Heart right ventricle (tissue), 16 donors: ENCODE measurements at regions not wholly inside any gene's neighbourhood (a gene's known extent, or its start where the extent isn't known, plus 50 kb on each side); places are given as distances from the start of the nearest gene placed in this dataset.

Experiments
- ATAC-seq, 8 donors: fragments of 200-7000 bp; cut with Tn5 transposase; one replicate each; pipeline ENCODE4 v1.9.1; 2020; ENCODE audit warnings: mild to moderate bottlenecking in 8 of 8, moderate library complexity in 8 of 8, moderate number of reproducible peaks in 1 of 8
- DNase-seq, 2 donors: peaks; one replicate each; pipeline ENCODE4 v3.0.0-alpha.2; 2020
- H3K27ac ChIP-seq, 10 donors: fragments of 200-600 bp; sonication (generic) in 2 of 10; one replicate each; pipeline versions ENCODE4 v1.5.0 to v1.8.0; 2020 to 2022; ENCODE audit warnings: mild to moderate bottlenecking in 3 of 10
- H3K27me3 ChIP-seq, 7 donors: fragments of 200-600 bp; one replicate each; pipeline ENCODE4 v1.8.0; 2021 to 2022; ENCODE audit warnings: mild to moderate bottlenecking in 2 of 7
- H3K36me3 ChIP-seq, 9 donors: fragments of 200-600 bp; sonication (generic) in 1 of 9; one replicate each; pipeline versions ENCODE4 v1.5.0 to v1.8.0; 2020 to 2022; ENCODE audit warnings: mild to moderate bottlenecking in 2 of 9
- H3K4me1 ChIP-seq, 9 donors: fragments of 200-600 bp; sonication (generic) in 1 of 9; one replicate each; pipeline versions ENCODE4 v1.5.0 to v1.8.0; 2020 to 2022; ENCODE audit warnings: mild to moderate bottlenecking in 4 of 9
- H3K4me3 ChIP-seq, 10 donors: fragments of 200-600 bp; sonication (generic) in 2 of 10; one replicate each; pipeline versions ENCODE4 v1.5.0 to v1.8.0; 2020 to 2022; ENCODE audit warnings: mild to moderate bottlenecking in 7 of 10, moderate library complexity in 2 of 10
- H3K9me3 ChIP-seq, 11 donors: fragments of 200-600 bp in 10 of 11; sonication (generic) in 2 of 11; one replicate each; pipeline versions ENCODE4 v1.5.0 to v1.8.0; 2013 to 2022; ENCODE audit warnings: mild to moderate bottlenecking in 2 of 11, control low read depth in 1 of 11, moderate library complexity in 1 of 11
- WGBS, 2 donors: extraction: QIAGEN DNeasy Blood & Tissue Kit; methylation state at CpG; one replicate each; pipeline ENCODE4 v1.1.7; 2013; ENCODE audit warnings: inconsistent platforms in 1 of 2; 5-methylcytosine and 5-hydroxymethylcytosine counted together
- intact Hi-C, 10 donors: fragments of 100-400 bp; cut with DNase I; formaldehyde crosslinking; loops; one replicate each; pipeline versions ENCODE4 v1.11.1 to v1.14.2; 2022
- TF ChIP-seq, protein P1 (sequence below), 9 donors: fragments of 200-600 bp; sonication (generic) in 2 of 9; IDR thresholded peaks; one replicate each; pipeline versions ENCODE4 v1.5.0 to v1.8.0; 2021 to 2022; ENCODE audit warnings: antibody characterized with exemption in 9 of 9, mild to moderate bottlenecking in 5 of 9, moderate library complexity in 1 of 9
- donor health status: Arrhythmogenic right ventricular cardiomyopathy.
- donor health status: ischemic (EF 13 %, LVEDD 7.1; RV severe dilation, severe dysfunction).
- donor health status: healthy with polysubstance abuse.
- donor health status: DM: no; HTN: yes; CAD: no.
- donor health status: DM: no; HTN: no; CAD: no.
- donor health status: ischemic (EF 25% LVEDD 6.9; RV normal size, moderate dysfunction).
- donor health status: ischemic (EF 25% LVEDD 5.7; RV mildly dilated, moderate dysfunction).
- donor health status: healthy.
- donor health status: DM: yes; HTN: yes; CAD: no.
- donor health status: Ischemic cardiomyopathy.
- donor health status: ischemic (EF 35%, LVEDD 5.7; RV mildly dilated, moderate dysfunction).
- donor health status: nonischemic (EF 11% LVEDD 7.7; RV severe dilation, severe dysfunction).
- donor health status: DM: yes; HTN: yes; CAD: no.
- donor health status: PGD.
- donor health status: ischemic (EF 29% LVEDD 5.4; RV normal size, mild dysfunction).
- donor health status: nonischemic (EF 23%, LVEDD 6.1; RV moderate dilation, normal function).

DNA sequence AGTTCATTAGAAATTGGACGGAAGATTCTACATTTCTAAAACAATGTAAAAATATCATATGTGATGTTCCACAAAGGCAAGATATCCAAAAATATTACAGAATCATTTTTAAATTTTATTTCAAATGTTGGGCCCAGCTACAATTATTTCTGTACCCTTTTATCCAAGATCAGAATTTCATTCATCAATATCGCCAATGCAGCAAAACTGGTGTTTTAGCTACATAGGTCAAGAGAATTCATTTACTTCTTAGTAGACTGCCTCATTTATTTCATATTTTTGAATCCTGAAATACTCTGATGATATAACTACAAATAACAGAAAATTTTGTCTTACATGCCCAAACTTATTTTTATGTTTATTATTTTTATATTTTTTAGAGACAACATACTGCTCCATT, 143.1 kb downstream of the CMPK2 start:
- H3K36me3 ChIP-seq: no peaks in the 10 kb centered on the region
- TF ChIP-seq, protein P1, sequence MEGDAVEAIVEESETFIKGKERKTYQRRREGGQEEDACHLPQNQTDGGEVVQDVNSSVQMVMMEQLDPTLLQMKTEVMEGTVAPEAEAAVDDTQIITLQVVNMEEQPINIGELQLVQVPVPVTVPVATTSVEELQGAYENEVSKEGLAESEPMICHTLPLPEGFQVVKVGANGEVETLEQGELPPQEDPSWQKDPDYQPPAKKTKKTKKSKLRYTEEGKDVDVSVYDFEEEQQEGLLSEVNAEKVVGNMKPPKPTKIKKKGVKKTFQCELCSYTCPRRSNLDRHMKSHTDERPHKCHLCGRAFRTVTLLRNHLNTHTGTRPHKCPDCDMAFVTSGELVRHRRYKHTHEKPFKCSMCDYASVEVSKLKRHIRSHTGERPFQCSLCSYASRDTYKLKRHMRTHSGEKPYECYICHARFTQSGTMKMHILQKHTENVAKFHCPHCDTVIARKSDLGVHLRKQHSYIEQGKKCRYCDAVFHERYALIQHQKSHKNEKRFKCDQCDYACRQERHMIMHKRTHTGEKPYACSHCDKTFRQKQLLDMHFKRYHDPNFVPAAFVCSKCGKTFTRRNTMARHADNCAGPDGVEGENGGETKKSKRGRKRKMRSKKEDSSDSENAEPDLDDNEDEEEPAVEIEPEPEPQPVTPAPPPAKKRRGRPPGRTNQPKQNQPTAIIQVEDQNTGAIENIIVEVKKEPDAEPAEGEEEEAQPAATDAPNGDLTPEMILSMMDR (IDR thresholded peaks at IDR 0.05): no peak
- H3K27me3 ChIP-seq: peaks cover 0 to 5% (median 0%) of the 10 kb centered on the region in 7 donors
- intact Hi-C loops: no loop called here
- DNase-seq (no peak), ATAC-seq (no peak)
- H3K4me3 ChIP-seq: no peak overlapping the region
- H3K9me3 ChIP-seq: no peaks in the 10 kb centered on the region
- 97 to 100% methylated on average over 2 of the region's 2 CpGs for WGBS, 2 donors
- no peaks in the 10 kb centered on the region for H3K4me1 ChIP-seq
- H3K27ac ChIP-seq: no peak overlapping the region

DNA sequence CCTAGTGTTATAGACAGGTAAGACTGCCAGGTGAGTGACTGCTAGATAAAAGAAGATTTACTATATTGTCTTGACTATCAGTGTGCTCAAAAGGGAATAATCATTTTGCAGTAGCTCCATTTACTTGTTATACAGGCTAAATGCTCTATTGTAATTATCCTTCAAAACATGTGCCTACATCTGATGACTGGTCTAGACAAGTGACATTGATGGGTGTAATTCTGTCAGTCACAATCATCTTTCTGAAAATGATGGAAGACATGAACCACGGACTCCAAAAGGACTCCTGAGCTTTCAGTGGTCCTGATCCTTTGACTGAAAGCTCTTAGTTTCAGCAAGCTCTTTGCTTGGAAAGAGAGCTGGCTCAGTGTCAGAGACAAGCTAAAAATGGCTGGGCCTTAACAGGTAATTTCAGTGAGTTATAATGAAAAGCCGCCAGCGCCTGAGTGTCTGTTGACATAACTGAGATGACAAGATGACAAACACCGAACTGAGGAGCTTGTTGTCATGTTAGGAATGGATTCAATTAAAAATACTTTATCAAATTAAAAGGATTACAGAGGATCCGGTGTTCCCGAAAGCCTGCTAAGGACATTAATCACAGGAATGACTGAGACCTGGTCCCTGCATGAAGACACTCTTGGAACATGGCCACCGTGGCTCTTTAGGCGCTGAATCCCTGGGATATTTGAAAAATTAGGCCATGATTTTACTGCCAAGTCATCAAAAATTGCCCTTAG, 141.7 kb downstream of the CMPK2 start:
- Histone ChIP-seq H3K4me3 (no peak overlapping the region), H3K9me3 (no peaks in the 10 kb centered on the region), H3K27me3 (peaks cover 0 to 9% (median 0%) of the 10 kb centered on the region in 7 donors), H3K36me3 (no peaks in the 10 kb centered on the region), H3K27ac (no peak overlapping the region), H3K4me1 (no peaks in the 10 kb centered on the region)
- intact Hi-C loops: no loop called here
- TF ChIP-seq, protein P1 (IDR thresholded peaks at IDR 0.05): no peak
- ATAC-seq: no peak
- 69 to 71% methylated on average over 8 of the region's 8 CpGs for WGBS, 2 donors
- DNase-seq: no peak

DNA sequence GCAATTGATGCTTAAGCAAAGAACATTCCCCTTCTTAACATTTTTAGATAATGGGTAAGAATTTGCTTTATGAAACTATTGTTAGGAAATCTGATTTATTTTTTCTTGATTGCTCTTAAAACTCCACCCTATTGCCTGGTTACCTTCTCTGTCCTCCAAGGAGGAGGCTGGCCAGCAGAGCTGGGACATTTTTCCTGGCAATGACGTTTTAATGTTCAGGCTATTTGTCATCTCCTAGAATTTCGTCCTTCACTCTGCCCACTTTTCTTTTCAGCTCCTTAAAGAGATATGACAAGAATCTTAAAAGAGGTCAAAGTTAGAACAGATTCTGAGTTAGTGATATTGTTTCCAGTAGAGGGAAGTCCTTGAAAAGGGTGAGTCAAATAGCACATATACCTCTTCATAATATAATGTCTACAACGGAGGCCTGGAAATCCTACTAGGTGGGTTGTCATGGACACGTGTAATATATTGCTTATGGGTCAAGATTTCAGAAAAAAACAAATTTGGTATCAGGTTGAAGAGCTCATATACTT, 141.0 kb downstream of the CMPK2 start:
- TF ChIP-seq, protein P1 (IDR thresholded peaks at IDR 0.05): no peak
- WGBS, 2 donors: 68 to 71% methylated on average over 4 of the region's 4 CpGs
- DNase-seq: no peak
- no peak overlapping the region for H3K4me3 ChIP-seq
- H3K9me3 ChIP-seq: no peaks in the 10 kb centered on the region
- H3K27me3 ChIP-seq: peaks cover 0 to 9% (median 0%) of the 10 kb centered on the region in 7 donors
- H3K36me3 ChIP-seq: no peaks in the 10 kb centered on the region
- H3K4me1 ChIP-seq: no peaks in the 10 kb centered on the region
- intact Hi-C loops: no loop called here
- H3K27ac ChIP-seq: no peak overlapping the region
- no peak for ATAC-seq

DNA sequence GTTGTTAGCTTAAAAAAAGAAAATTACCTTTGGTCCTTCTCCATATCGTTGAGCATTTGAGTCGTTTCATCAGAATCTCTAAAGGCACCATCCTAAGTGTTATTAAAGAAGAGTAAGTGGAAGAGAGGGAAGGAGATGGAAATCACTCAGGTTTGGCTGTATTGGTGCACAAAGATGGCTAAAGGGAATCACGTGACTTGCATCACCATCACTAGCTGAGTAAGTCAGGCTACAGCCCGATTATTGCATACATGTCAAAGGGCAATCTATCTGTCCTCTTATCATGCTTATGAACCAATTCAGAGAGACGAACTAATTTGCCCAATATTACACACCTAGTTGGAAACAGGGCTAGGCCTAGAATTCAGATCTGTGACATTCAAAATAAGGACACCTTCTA, 137.6 kb downstream of the CMPK2 start:
- Histone ChIP-seq H3K36me3 (no peaks in the 10 kb centered on the region), H3K9me3 (no peaks in the 10 kb centered on the region), H3K27ac (no peak overlapping the region), H3K4me3 (no peak overlapping the region), H3K27me3 (peaks cover 0 to 9% (median 0%) of the 10 kb centered on the region in 7 donors), H3K4me1 (no peaks in the 10 kb centered on the region)
- no peak for ATAC-seq
- TF ChIP-seq, protein P1 (IDR thresholded peaks at IDR 0.05): no peak
- 84 to 90% methylated on average over 5 of the region's 5 CpGs for WGBS, 2 donors
- intact Hi-C loops: no loop called here
- no peak for DNase-seq
